GM12865 (cell line): ENCODE measurements at regions not wholly inside any gene's neighbourhood (a gene's known extent, or its start where the extent isn't known, plus 50 kb on each side); places are given as distances from the start of the nearest gene placed in this dataset.

Experiments
- DNase-seq: peaks from one replicate; pipeline ENCODE4 v3.0.0; 2010; ENCODE audit warnings: low read depth
- H3K4me3 ChIP-seq: 2 replicates; pipeline ENCODE4 v1.5.1; 2011; ENCODE audit warnings: mild to moderate bottlenecking, low read depth, low read length, control low read depth
- TF ChIP-seq, protein P1 (sequence below): IDR thresholded peaks from 2 replicates; pipeline ENCODE4 v1.5.1; 2011; ENCODE audit warnings: low read length, control low read depth, low read depth, inconsistent platforms; ENCODE audit not compliant: insufficient read depth; ENCODE audit errors: missing control alignments

DNA sequence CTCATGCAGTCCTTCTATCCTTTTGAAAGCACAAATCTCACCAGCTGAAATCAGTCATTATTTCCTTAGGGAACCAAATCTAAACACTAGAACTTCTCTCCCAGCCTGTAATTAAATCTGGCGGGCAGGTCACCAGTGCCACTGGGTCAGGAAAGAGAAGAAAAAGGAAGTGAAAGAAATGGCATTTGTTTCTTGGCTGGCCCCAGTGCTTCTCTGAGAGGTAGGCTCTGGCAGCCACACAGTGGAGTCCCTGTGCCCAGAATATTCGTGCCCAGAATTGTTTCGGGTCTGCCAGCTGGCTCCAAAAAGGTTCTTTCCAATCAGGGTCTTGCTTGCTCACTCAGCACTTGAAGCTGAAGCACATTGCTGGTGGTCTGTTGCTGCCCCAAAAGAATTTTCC is 133.9 kb upstream of the MTAP start:
- H3K4me3 ChIP-seq = no peak overlapping the region
- no peak for DNase-seq
- TF ChIP-seq, protein P1, sequence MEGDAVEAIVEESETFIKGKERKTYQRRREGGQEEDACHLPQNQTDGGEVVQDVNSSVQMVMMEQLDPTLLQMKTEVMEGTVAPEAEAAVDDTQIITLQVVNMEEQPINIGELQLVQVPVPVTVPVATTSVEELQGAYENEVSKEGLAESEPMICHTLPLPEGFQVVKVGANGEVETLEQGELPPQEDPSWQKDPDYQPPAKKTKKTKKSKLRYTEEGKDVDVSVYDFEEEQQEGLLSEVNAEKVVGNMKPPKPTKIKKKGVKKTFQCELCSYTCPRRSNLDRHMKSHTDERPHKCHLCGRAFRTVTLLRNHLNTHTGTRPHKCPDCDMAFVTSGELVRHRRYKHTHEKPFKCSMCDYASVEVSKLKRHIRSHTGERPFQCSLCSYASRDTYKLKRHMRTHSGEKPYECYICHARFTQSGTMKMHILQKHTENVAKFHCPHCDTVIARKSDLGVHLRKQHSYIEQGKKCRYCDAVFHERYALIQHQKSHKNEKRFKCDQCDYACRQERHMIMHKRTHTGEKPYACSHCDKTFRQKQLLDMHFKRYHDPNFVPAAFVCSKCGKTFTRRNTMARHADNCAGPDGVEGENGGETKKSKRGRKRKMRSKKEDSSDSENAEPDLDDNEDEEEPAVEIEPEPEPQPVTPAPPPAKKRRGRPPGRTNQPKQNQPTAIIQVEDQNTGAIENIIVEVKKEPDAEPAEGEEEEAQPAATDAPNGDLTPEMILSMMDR = no peak

DNA sequence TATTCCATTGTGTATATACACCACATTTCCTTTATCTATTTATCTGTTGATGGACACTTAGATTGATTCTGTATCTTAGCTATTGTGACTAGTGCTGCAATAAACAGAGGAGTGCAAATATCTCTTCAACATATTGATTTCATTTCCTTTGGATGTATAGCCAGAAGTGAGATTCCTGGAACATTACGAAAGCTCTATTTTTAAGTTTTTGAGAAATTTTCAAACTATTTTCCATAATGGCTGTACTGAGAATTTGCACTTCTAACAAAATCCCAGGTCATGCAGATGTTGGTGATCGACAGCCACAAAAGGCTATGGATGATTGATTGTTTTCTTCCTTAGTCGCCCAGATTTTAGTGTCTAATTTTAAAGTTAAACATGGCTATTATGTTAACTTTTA is 132.7 kb upstream of the MTAP start:
- DNase-seq = no peak
- no peak overlapping the region for H3K4me3 ChIP-seq

GRCh38 chr9:21670374-21670773 is 132.1 kb upstream of the MTAP start:
- H3K4me3 ChIP-seq = no peak overlapping the region
- DNase-seq = no peak
- TF ChIP-seq, protein P1 = no peak

More for the DNA sequence above, 132.7 kb upstream of the MTAP start:
- TF ChIP-seq, protein P1 = no peak

GRCh38 chr9:21672140-21672539 is 130.3 kb upstream of the MTAP start:
- TF ChIP-seq, protein P1 = no peak
- no peak for DNase-seq
- H3K4me3 ChIP-seq = no peak overlapping the region

DNA sequence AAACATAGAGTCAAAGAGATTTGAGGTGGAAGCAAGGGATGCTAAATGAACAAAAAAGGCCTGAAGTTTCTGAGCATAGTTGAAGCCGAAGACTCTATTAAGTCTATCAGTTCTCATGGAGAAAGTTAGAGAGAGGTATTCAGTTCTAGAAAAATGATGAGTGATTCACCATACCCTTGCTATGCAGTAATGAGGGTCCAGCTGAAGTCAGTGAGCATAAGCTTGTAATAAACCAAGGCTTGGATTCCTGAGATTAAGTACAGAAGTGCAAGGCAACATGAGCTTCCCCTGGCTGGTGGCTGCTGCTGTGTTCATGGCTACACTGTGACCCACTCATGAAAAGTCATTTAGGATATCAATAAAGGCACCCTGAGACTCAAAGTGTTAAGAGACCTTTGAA is 129.7 kb upstream of the MTAP start:
- TF ChIP-seq, protein P1 = no peak
- no peak overlapping the region for H3K4me3 ChIP-seq
- DNase-seq = no peak

GRCh38 chr9:21674894-21675293 is 127.5 kb upstream of the MTAP start:
- DNase-seq = no peak
- H3K4me3 ChIP-seq = no peak overlapping the region
- TF ChIP-seq, protein P1 = no peak

GRCh38 chr9:21677387-21677786 is 125.0 kb upstream of the MTAP start:
- TF ChIP-seq, protein P1 = no peak
- H3K4me3 ChIP-seq = no peak overlapping the region
- no peak for DNase-seq
